NB4 (cell line): ENCODE measurements at regions not wholly inside any gene's neighbourhood (a gene's known extent, or its start where the extent isn't known, plus 50 kb on each side); places are given as distances from the start of the nearest gene placed in this dataset.

Source experiments
- DNase-seq: peaks from one replicate; pipeline ENCODE4 v3.0.0; 2010; ENCODE audit warnings: low read depth
- H3K4me3 ChIP-seq: one replicate; pipeline ENCODE4 v1.5.1; 2011; ENCODE audit warnings: mild to moderate bottlenecking, low read depth, low read length, moderate library complexity
- MYC ChIP-seq: IDR thresholded peaks from 2 replicates; pipeline ENCODE4 v1.6.1; 2011; ENCODE audit warnings: low read depth, low read length
- POLR2A ChIP-seq: IDR thresholded peaks from 2 replicates; pipeline ENCODE4 v1.6.1; 2011; ENCODE audit warnings: mild to moderate bottlenecking; ENCODE audit not compliant: insufficient read length; ENCODE audit errors: extremely low read depth
- TF ChIP-seq, protein P1 (sequence below): IDR thresholded peaks from one replicate; pipeline ENCODE4 v1.5.1; 2012; ENCODE audit warnings: low read depth, low read length
- TF ChIP-seq, protein P2 (sequence below): IDR thresholded peaks from 2 replicates; pipeline ENCODE4 v1.6.1; 2011; ENCODE audit warnings: low read depth, low read length

DNA sequence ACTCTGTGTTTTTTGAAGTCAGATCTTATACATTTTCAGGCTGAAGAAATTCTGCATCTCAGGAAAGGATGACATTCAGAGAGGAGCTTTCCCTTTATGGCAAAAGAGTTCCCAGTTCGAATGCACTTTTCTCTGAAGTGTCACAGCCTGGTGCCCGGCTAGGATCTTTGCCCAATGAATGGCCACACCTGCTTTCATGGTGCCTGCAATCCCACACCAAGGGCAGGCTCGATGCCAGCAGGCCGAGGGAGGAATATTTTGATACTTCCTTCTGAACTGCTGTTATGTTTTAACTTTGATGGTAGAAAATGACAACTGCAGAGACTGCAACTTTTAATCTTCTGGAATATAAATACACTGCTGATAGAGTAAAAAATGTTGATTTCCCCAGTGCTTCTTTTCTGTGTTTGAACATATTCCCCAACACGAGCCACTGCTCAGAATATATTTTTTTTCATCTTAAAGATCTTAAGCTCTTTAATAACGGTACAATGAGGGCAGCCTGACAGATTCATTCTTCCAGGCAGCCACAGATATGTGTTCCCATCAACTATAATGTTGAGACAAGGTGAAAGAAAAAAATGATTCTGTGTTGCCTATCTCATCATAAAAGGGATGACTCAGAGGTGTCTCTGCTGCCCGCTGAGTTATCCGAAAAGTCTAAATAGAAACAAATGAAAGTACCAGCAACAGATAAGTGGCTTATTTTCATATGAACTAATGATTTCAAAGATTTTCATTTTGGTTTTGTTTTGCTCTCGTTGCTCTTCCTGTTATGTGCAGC lies 848.5 kb downstream of the DCDC2C start:
- DNase-seq: no peak
- TF ChIP-seq, protein P1, sequence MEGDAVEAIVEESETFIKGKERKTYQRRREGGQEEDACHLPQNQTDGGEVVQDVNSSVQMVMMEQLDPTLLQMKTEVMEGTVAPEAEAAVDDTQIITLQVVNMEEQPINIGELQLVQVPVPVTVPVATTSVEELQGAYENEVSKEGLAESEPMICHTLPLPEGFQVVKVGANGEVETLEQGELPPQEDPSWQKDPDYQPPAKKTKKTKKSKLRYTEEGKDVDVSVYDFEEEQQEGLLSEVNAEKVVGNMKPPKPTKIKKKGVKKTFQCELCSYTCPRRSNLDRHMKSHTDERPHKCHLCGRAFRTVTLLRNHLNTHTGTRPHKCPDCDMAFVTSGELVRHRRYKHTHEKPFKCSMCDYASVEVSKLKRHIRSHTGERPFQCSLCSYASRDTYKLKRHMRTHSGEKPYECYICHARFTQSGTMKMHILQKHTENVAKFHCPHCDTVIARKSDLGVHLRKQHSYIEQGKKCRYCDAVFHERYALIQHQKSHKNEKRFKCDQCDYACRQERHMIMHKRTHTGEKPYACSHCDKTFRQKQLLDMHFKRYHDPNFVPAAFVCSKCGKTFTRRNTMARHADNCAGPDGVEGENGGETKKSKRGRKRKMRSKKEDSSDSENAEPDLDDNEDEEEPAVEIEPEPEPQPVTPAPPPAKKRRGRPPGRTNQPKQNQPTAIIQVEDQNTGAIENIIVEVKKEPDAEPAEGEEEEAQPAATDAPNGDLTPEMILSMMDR: no peak
- TF ChIP-seq MYC (no peak), POLR2A (no peak)
- TF ChIP-seq, protein P2, sequence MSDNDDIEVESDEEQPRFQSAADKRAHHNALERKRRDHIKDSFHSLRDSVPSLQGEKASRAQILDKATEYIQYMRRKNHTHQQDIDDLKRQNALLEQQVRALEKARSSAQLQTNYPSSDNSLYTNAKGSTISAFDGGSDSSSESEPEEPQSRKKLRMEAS: no peak
- no peak overlapping the region for H3K4me3 ChIP-seq

DNA sequence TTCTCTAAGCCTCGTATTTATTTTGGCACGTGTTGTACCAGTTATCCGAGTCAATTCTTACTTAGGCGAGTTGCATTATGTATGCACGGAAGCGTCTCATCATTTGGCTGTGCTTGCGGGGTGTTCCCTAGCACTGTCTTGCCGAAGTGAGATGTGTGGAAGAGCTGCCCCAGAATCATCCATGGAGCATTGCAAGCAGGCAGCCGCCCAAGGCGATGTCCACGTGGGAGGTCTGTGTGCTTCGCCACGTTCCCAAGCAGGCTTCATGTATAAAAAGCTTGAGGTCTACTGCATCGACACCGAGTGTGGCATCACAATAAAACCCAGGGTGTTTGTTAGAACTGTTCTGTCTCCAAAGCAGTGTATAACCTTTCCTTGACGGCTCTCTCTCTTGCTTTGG lies 849.9 kb downstream of the DCDC2C start:
- H3K4me3 ChIP-seq: no peak overlapping the region
- TF ChIP-seq, protein P2: no peak
- no peak for TF ChIP-seq MYC
- TF ChIP-seq POLR2A: no peak
- TF ChIP-seq, protein P1: no peak

DNA sequence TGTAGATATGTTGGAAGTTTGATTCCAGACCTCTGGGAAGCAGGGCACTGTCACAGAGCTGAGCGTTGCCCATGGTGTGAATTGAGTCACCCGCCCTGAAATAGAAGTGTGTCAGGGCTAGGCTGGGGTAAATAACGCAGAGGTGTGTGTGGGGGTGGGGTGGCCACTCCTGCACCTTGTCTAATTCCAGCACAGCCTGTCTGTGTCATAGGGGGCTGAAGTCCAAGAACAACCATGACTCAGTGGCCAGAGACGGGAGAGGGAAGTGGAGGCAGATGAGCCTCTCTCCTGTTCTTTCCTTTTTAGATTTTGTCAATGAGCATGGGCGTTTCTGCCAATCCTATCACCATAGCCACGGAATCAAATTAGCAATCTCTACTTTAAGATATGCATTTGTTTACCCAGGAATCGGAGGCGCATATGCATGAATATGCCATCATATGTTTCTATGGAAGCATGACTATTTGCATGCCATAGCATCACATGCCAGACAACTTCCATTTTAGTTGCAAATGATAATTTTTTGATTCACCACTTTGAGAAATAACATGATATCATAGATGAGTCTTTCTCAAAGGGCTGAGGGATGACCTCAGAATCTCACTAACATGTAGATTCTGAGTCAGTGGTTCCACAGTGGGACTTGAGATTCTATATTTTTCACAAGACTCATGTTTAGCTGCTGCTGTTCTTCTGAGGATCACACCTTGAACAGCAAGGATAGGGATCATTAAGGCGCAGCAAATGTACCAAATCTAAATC lies 852.9 kb downstream of the DCDC2C start:
- no peak for DNase-seq
- TF ChIP-seq MYC (no peak), POLR2A (no peak)
- TF ChIP-seq, protein P2: no peak
- TF ChIP-seq, protein P1: no peak
- no peak overlapping the region for H3K4me3 ChIP-seq

More for the DNA sequence above, 849.9 kb downstream of the DCDC2C start:
- no peak for DNase-seq

DNA sequence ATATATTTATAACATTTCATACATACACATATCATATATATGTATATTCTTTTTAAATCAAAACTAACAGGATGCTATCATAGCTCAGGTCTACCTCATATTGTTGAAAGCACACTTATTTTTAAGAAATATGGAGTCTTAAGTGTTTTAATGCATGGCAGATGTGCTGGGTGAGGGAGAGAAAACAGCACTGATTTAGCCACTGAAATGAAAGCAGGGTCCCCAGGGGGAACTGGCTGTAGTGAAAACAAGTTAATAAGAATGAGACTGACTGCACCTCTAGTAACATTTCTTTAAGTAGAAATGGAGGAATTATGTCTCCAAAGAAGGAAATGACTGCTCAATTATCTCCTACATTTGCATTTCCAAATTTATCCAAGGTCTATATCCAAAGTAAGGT lies 857.8 kb downstream of the DCDC2C start:
- TF ChIP-seq, protein P1: no peak
- TF ChIP-seq, protein P2: no peak
- no peak for TF ChIP-seq MYC
- TF ChIP-seq POLR2A: no peak
- H3K4me3 ChIP-seq: no peak overlapping the region

DNA sequence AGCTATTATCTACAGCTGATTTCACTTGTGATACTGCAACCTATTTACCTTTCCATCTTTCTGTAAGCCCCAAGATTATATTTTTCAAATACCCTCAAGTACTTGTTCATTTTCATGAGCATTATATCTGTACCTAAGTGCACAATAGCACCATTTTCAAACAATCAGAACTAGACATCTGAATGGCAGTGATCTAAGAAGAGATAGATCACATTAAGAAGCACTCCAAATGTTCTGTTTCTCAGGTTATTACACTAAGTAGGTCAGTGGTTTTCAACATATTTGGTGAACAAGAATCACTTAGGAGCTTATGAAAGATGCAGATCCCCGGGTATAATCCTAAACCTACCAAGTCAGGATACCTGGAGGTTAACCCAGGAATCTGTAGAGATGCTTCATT lies 872.7 kb downstream of the DCDC2C start:
- no peak for TF ChIP-seq MYC
- TF ChIP-seq, protein P2: no peak
- no peak for TF ChIP-seq POLR2A
- H3K4me3 ChIP-seq: no peak overlapping the region
- DNase-seq: no peak

More for the DNA sequence above, 857.8 kb downstream of the DCDC2C start:
- DNase-seq: no peak

DNA sequence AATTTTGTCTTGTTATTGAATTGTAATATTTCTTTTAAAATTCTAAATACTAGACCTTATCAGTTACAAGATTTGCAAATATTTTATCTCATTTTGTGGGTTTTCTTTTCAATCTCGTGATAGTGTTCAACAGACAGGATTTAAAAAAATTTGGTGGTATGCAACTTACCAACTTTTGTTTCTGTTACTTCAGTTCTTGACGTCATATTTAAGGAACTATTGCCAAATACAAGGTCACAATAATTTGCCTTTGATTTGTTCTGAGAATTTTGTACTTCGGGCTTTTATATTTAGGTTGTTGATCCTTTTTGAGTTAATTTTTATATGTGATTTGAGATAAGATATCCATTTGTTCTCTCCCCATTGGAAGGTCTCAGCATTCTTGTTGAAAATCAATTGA lies 876.6 kb downstream of the DCDC2C start:
- no peak for DNase-seq
- TF ChIP-seq, protein P2: no peak
- TF ChIP-seq POLR2A: no peak
- TF ChIP-seq, protein P1: no peak
- no peak for TF ChIP-seq MYC
- no peak overlapping the region for H3K4me3 ChIP-seq
